ENCODE measurements at regions not wholly inside any gene's neighbourhood (a gene's known extent, or its start where the extent isn't known, plus 50 kb on each side); places are given as distances from the start of the nearest gene placed in this dataset.
A peak's percentile ranks its signal among the peaks of the same experiment; 100 is the strongest.

DNA sequence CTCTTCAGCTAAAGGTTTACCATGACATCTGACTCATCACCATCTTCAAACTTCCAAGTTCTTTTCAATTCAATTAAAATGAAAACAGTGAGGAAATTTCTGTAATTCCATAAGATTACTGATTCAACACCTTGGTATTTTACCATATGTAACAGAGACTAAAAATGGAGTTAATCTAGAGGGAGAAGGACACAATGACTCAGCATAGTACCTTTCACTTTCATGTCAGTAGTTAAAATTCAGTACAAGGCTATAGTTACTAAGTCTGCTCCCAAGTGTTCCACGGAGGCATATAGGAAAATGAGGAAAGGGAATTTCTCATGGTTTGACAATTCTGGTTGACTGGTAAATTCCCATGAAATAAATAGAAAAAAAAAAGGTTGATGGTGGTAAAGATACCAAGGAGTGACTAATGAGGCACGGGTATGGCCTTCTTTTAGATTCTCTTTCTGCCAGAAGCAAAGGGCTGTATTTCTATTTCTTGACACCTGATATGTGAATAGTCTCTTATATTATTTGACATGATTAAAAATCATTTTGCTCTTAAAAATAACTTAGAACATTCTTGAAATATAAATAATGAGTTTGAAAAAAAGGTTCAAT is 526.7 kb upstream of the ADGRB3 start:
- CTCF ChIA-PET: no interaction called here
- Histone ChIP-seq H3K27me3 (ENCODE audit: control insufficient read depth in 2 of 2, insufficient read depth in 2 of 2, low read length in 2 of 2) (no peaks in the 10 kb centered on the region), H3K9me1 (replicated peaks; ENCODE audit: control insufficient read depth, extremely low read depth, insufficient read depth, low read length) (no peaks in the 10 kb centered on the region), H2AFZ (ENCODE audit: low read depth, low read length) (no peak overlapping the region), H3K36me3 (ENCODE audit: control insufficient read depth in 2 of 2, extremely low read depth in 1 of 2, insufficient read depth in 2 of 2, low read length in 2 of 2) (no peaks in the 10 kb centered on the region), H3K79me2 (ENCODE audit: control insufficient read depth, insufficient read depth, low read length) (no peaks in the 10 kb centered on the region), H3K4me3 (replicated peaks in 1 of 3; ENCODE audit: insufficient read depth in 1 of 3, low read depth in 1 of 3, low read length in 3 of 3) (no peak overlapping the region), H3K9me3 (replicated peaks; ENCODE audit: control insufficient read depth, insufficient read depth, low read length) (peaks cover 2% of the 10 kb centered on the region), H3K4me2 (ENCODE audit: insufficient read depth, low read length) (no peak overlapping the region), H3K4me1 (ENCODE audit: control insufficient read depth, extremely low read depth, insufficient read depth, low read length) (no peaks in the 10 kb centered on the region), H3K9ac (replicated peaks; ENCODE audit: extremely low read depth, insufficient read depth, low read length) (no peak overlapping the region), H3K27ac (ENCODE audit: insufficient read depth, low read depth, low read length) (no peak overlapping the region), H4K20me1 (replicated peaks; ENCODE audit: control insufficient read depth, extremely low read depth, insufficient read depth, low read length) (no peaks in the 10 kb centered on the region)
- DNase-seq (ENCODE audit: low read depth, low spot score) (no peak), FAIRE-seq (no peak)
- POLR2A ChIA-PET: no interaction called here
- no TSS peak for BruUV-seq (replicated peaks)
- dilution Hi-C loops (cut with MboI; ENCODE audit: extremely low pct_ligation_motif_present, low sequenced_read_pairs) (no loop called here), intact Hi-C loops (cut with micrococcal nuclease) (no loop called here)
- no peak for TF ChIP-seq POLR2AphosphoS5 (IDR thresholded peaks at IDR 0.05; ENCODE audit: insufficient read depth, low read depth, low read length)
- TF ChIP-seq POLR2A (IDR thresholded peaks at IDR 0.05; ENCODE audit: low read depth, low read length): no peak
- TF ChIP-seq GATA2 (IDR thresholded peaks at IDR 0.05; ENCODE audit: insufficient read depth, insufficient read length, low read depth, low read length): no peak
- peak; percentile 38 for TF ChIP-seq FOS (IDR thresholded peaks at IDR 0.05; ENCODE audit: borderline replicate concordance, insufficient read depth, low read length)

DNA sequence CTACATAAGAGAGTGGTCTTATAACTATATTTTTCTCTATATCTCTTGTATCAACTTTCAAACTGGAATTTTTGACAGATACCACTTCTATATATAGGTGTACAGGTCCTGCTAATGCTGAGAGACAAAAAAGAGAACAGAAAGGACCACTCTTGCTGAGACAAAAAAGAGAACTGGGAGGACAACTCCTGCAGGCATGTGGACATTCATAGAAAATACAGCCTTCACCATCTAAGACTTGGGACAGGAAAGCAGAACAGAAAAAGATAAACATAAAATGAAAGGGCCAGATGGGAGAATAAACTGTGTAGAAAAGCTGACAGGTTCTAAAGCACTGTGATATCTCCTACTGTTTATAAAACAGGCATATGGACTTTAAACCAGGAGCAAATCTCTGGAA is 541.0 kb upstream of the ADGRB3 start:
- POLR2A ChIA-PET: no interaction called here
- no TSS peak for BruUV-seq (replicated peaks)
- dilution Hi-C loops (cut with MboI; ENCODE audit: extremely low pct_ligation_motif_present, low sequenced_read_pairs): no loop called here

More for the DNA sequence above, 541.0 kb upstream of the ADGRB3 start:
- Histone ChIP-seq H3K4me1 (ENCODE audit: control insufficient read depth, extremely low read depth, insufficient read depth, low read length) (no peaks in the 10 kb centered on the region), H4K20me1 (replicated peaks; ENCODE audit: control insufficient read depth, extremely low read depth, insufficient read depth, low read length) (no peaks in the 10 kb centered on the region), H3K4me3 (replicated peaks in 1 of 3; ENCODE audit: insufficient read depth in 1 of 3, low read depth in 1 of 3, low read length in 3 of 3) (no peak overlapping the region), H3K9ac (replicated peaks; ENCODE audit: extremely low read depth, insufficient read depth, low read length) (no peak overlapping the region), H2AFZ (ENCODE audit: low read depth, low read length) (no peak overlapping the region), H3K9me1 (replicated peaks; ENCODE audit: control insufficient read depth, extremely low read depth, insufficient read depth, low read length) (no peaks in the 10 kb centered on the region), H3K36me3 (ENCODE audit: control insufficient read depth in 2 of 2, extremely low read depth in 1 of 2, insufficient read depth in 2 of 2, low read length in 2 of 2) (no peaks in the 10 kb centered on the region), H3K27me3 (ENCODE audit: control insufficient read depth in 2 of 2, insufficient read depth in 2 of 2, low read length in 2 of 2) (no peaks in the 10 kb centered on the region), H3K79me2 (ENCODE audit: control insufficient read depth, insufficient read depth, low read length) (no peaks in the 10 kb centered on the region), H3K9me3 (replicated peaks; ENCODE audit: control insufficient read depth, insufficient read depth, low read length) (peaks cover 2% of the 10 kb centered on the region), H3K27ac (ENCODE audit: insufficient read depth, low read depth, low read length) (no peak overlapping the region), H3K4me2 (ENCODE audit: insufficient read depth, low read length) (no peak overlapping the region)
- DNase-seq (ENCODE audit: low read depth, low spot score) (no peak), FAIRE-seq (no peak)
- TF ChIP-seq JUN (IDR thresholded peaks at IDR 0.05; ENCODE audit: borderline replicate concordance, insufficient read depth, insufficient read length, low read depth): no peak
- TF ChIP-seq, protein P1, sequence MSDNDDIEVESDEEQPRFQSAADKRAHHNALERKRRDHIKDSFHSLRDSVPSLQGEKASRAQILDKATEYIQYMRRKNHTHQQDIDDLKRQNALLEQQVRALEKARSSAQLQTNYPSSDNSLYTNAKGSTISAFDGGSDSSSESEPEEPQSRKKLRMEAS (IDR thresholded peaks at IDR 0.05; ENCODE audit: insufficient read depth, insufficient read length): no peak
- CTCF ChIA-PET: no interaction called here
- intact Hi-C loops (cut with micrococcal nuclease): no loop called here

Data from endothelial cell of umbilical vein (primary cell).